Esophagus (tissue), 2 donors: ENCODE measurements at regions not wholly inside any gene's neighbourhood (a gene's known extent, or its start where the extent isn't known, plus 50 kb on each side); places are given as distances from the start of the nearest gene placed in this dataset.

ENCODE experiments used
- H3K27ac ChIP-seq, 2 donors: one replicate each; pipeline ENCODE4 v1.5.1; 2013; ENCODE audit warnings: low read depth in 2 of 2, mild to moderate bottlenecking in 2 of 2, inconsistent platforms in 1 of 2, low read length in 1 of 2, moderate library complexity in 1 of 2
- H3K27me3 ChIP-seq, 2 donors: one replicate each; pipeline ENCODE4 v1.6.1; 2013; ENCODE audit warnings: low read length in 2 of 2, control low read depth in 1 of 2, mild to moderate bottlenecking in 1 of 2; ENCODE audit not compliant: insufficient read depth in 2 of 2, control insufficient read depth in 1 of 2
- H3K36me3 ChIP-seq, 2 donors: one replicate each; pipeline ENCODE4 v1.6.1; 2013; ENCODE audit warnings: low read length in 1 of 2; ENCODE audit not compliant: control insufficient read depth in 2 of 2, insufficient read depth in 2 of 2
- H3K4me1 ChIP-seq, 2 donors: one replicate each; pipeline ENCODE4 v1.6.1; 2013; ENCODE audit warnings: low read length in 1 of 2; ENCODE audit not compliant: control insufficient read depth in 2 of 2, insufficient read depth in 2 of 2
- H3K4me3 ChIP-seq, 2 donors: one replicate each; pipeline ENCODE4 v1.5.1; 2013; ENCODE audit warnings: low read length in 2 of 2, mild to moderate bottlenecking in 2 of 2, low read depth in 1 of 2, moderate library complexity in 1 of 2
- H3K9me3 ChIP-seq, 2 donors: one replicate each; pipeline ENCODE4 v1.6.1; 2013; ENCODE audit warnings: mild to moderate bottlenecking in 2 of 2, low read depth in 1 of 2, low read length in 1 of 2, moderate library complexity in 1 of 2; ENCODE audit not compliant: control insufficient read depth in 2 of 2, insufficient read depth in 1 of 2
- WGBS, 2 donors: extraction: QIAGEN DNeasy Blood & Tissue Kit; methylation state at CpG; one replicate each; pipeline ENCODE4 v1.1.7; 2013; 5-methylcytosine and 5-hydroxymethylcytosine counted together
- donor health status: healthy with polysubstance abuse.
- donor health status: Bipolar disorder and iron deficiency.

GRCh38 chr18:51864219-51864965, 475.6 kb upstream of the DCC start:
- no peaks in the 10 kb centered on the region for H3K36me3 ChIP-seq
- H3K9me3 ChIP-seq = peaks cover 0 to 2% of the 10 kb centered on the region in 2 donors
- H3K27ac ChIP-seq = no peak overlapping the region
- no peaks in the 10 kb centered on the region for H3K4me1 ChIP-seq
- H3K27me3 ChIP-seq = no peaks in the 10 kb centered on the region
- 88 to 90% methylated on average over 36 of the region's 36 CpGs for WGBS, 2 donors
- H3K4me3 ChIP-seq = no peak overlapping the region

DNA sequence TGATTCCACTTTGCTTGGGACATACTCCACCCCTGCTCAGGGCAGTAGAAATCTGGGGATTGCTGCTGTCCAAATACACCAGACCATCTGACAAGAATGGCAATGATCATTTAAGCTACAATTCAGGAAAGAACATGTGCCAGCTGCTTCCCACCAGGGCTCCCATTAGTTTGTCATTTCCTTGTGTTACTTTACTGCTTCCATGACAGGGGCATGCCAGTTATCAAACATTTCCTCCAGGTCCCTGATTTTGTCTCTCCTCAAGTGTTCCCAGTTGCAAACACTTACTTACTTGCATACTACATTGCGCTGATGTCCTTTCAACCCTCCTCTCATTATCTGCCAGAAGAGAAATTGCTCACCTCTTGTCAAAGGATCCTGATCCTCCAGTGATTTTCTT, 474.5 kb upstream of the DCC start:
- H3K36me3 ChIP-seq = no peaks in the 10 kb centered on the region
- H3K27me3 ChIP-seq = no peaks in the 10 kb centered on the region
- H3K4me3 ChIP-seq = no peak overlapping the region
- H3K27ac ChIP-seq = no peak overlapping the region
- no peaks in the 10 kb centered on the region for H3K4me1 ChIP-seq
- 89 to 93% methylated on average over 1 of the region's 1 CpG for WGBS, 2 donors
- peaks cover 0 to 2% of the 10 kb centered on the region in 2 donors for H3K9me3 ChIP-seq

GRCh38 chr18:51867767-51868166, 472.2 kb upstream of the DCC start:
- Histone ChIP-seq H3K36me3 (no peaks in the 10 kb centered on the region), H3K27ac (no peak overlapping the region), H3K4me1 (no peaks in the 10 kb centered on the region), H3K4me3 (no peak overlapping the region), H3K9me3 (peaks cover 0 to 2% of the 10 kb centered on the region in 2 donors), H3K27me3 (no peaks in the 10 kb centered on the region)

GRCh38 chr18:51878724-51879123, 461.3 kb upstream of the DCC start:
- Histone ChIP-seq H3K27ac (no peak overlapping the region), H3K36me3 (no peaks in the 10 kb centered on the region), H3K27me3 (no peaks in the 10 kb centered on the region), H3K9me3 (peaks cover 5 to 11% of the 10 kb centered on the region in 2 donors), H3K4me1 (no peaks in the 10 kb centered on the region), H3K4me3 (no peak overlapping the region)
- 70 to 79% methylated on average over 1 of the region's 1 CpG for WGBS, 2 donors

DNA sequence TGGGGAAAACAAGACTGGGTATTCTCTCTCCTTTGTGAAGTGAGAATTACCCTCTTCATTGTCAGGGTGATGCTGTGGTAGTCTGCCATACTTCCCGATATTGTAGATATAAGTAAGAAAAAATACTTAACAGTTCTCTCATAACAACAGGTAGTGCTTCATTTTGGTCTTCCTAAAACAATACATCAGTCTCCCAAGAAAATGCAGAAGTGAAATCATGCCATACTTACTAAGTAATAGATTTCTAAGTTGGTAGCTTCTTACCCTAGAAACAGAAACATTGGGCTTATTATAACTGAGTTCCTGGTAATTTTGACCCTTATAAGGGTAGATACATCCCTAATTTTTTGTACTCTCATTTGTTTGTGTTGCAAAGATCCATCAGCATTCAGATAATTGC, 460.7 kb upstream of the DCC start:
- Histone ChIP-seq H3K4me3 (no peak overlapping the region), H3K9me3 (peaks cover under 1 to 7% of the 10 kb centered on the region in 2 donors), H3K27me3 (no peaks in the 10 kb centered on the region), H3K27ac (no peak overlapping the region), H3K4me1 (no peaks in the 10 kb centered on the region), H3K36me3 (no peaks in the 10 kb centered on the region)
- 86 to 88% methylated on average over 1 of the region's 1 CpG for WGBS, 2 donors

DNA sequence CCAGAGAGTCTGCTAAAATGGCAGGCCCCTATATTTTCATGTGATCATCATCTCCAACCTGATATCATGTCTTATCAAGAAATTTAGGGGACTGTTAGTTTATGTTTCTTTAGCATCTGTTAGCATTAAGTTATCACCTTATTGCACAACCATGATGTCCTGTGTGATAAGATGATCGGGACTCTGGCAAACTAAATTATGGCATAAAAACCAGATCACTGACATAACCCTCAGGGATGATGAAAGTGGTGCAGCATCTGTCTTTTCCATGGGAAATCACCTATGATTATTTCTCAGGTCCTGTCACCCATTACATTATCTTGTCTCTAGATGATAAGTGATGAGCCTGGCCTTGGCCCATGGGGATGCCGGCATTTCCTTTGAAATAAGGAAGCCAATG, 458.6 kb upstream of the DCC start:
- Histone ChIP-seq H3K4me3 (no peak overlapping the region), H3K9me3 (peaks cover 0 to 6% of the 10 kb centered on the region in 2 donors), H3K4me1 (no peaks in the 10 kb centered on the region), H3K36me3 (no peaks in the 10 kb centered on the region), H3K27ac (no peak overlapping the region), H3K27me3 (no peaks in the 10 kb centered on the region)
- 89 to 94% methylated on average over 2 of the region's 2 CpGs for WGBS, 2 donors

DNA sequence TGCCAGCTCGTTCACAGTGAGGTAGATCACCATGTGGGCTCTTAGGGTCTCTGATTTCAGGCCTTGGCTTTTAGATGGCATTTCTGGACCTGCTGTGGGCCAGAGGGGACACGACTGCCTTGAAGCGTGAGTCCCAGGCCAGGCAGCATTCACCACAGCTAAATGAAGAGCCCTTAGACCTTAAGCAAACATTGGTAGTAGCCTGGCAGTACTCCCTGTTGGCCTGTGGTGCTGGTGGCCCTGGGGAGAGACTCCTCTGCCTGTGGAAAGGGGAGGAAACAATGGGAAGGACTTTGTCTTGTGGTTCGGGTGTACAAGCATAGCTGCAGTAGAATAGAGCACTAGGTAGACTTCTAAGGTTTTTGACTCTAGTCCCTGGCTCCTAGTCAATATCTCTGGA, 456.0 kb upstream of the DCC start:
- WGBS, 2 donors = 71 to 79% methylated on average over 4 of the region's 4 CpGs
- H3K27ac ChIP-seq = no peak overlapping the region

DNA sequence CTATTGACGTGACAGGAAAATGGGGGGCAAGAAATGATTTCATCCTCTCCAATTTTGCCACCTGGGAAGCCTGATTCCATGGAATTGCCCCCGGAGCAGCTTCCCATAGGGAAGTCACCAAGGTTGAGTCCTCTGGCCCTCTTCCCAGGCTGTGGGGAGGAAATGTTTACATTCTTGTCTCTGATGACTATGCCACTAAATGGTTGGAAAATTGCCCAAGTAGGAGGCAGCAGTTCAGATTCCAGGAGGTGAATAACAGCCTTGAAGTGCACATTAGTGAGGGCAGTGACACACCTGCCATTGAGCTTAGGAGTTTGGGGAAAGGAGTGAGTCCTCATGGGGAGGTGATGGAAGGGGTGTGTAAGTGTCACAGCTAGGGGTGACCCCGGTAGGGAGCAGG, 449.2 kb upstream of the DCC start:
- H3K27me3 ChIP-seq = no peaks in the 10 kb centered on the region
- H3K27ac ChIP-seq = no peak overlapping the region
- H3K9me3 ChIP-seq = no peaks in the 10 kb centered on the region
- H3K4me1 ChIP-seq = no peaks in the 10 kb centered on the region
- WGBS, 2 donors = 44 to 55% methylated on average over 3 of the region's 3 CpGs
- no peaks in the 10 kb centered on the region for H3K36me3 ChIP-seq
- no peak overlapping the region for H3K4me3 ChIP-seq

More for the DNA sequence above, 456.0 kb upstream of the DCC start:
- no peak overlapping the region for H3K4me3 ChIP-seq
- no peaks in the 10 kb centered on the region for H3K4me1 ChIP-seq
- H3K36me3 ChIP-seq = no peaks in the 10 kb centered on the region
- peaks cover 0 to 6% of the 10 kb centered on the region in 2 donors for H3K9me3 ChIP-seq
- no peaks in the 10 kb centered on the region for H3K27me3 ChIP-seq

DNA sequence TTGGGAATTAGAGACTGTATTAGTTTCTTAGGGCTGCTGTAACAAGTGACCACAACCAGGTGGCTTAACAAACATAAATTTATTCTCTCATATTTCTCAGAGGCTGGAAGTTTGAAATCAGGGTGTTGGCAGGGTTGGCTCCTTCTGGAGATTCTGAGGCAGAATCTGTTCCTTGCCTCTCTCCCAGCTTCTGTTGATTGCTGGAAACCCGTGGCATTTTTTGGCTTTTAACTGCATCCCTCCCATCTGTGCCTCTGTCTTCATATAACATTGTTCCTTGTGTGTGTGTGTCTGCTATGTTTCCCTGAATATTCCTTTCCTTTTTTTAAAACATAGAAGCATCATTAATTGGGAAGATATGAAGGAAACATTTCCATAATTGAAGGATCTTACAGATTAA, 448.1 kb upstream of the DCC start:
- H3K27ac ChIP-seq = no peak overlapping the region
- no peaks in the 10 kb centered on the region for H3K9me3 ChIP-seq
- H3K27me3 ChIP-seq = no peaks in the 10 kb centered on the region
- H3K4me3 ChIP-seq = no peak overlapping the region
- H3K36me3 ChIP-seq = no peaks in the 10 kb centered on the region
- no peaks in the 10 kb centered on the region for H3K4me1 ChIP-seq
- WGBS, 2 donors = 48 to 52% methylated on average over 1 of the region's 1 CpG

GRCh38 chr18:51897884-51898283, 442.1 kb upstream of the DCC start:
- Histone ChIP-seq H3K4me3 (no peak overlapping the region), H3K4me1 (no peaks in the 10 kb centered on the region), H3K27ac (no peak overlapping the region), H3K27me3 (peaks cover 0 to 2% of the 10 kb centered on the region in 2 donors), H3K36me3 (no peaks in the 10 kb centered on the region), H3K9me3 (no peaks in the 10 kb centered on the region)
- 75 to 84% methylated on average over 6 of the region's 6 CpGs for WGBS, 2 donors
